GM18858 (cell line): ENCODE measurements at regions not wholly inside any gene's neighbourhood (a gene's known extent, or its start where the extent isn't known, plus 50 kb on each side); places are given as distances from the start of the nearest gene placed in this dataset.

Experiments used
- ATAC-seq: cut with Tn5 transposase; IDR thresholded peaks from one replicate; pipeline ENCODE4 v1.9.1; 2021; ENCODE audit not compliant: unreplicated experiment

DNA sequence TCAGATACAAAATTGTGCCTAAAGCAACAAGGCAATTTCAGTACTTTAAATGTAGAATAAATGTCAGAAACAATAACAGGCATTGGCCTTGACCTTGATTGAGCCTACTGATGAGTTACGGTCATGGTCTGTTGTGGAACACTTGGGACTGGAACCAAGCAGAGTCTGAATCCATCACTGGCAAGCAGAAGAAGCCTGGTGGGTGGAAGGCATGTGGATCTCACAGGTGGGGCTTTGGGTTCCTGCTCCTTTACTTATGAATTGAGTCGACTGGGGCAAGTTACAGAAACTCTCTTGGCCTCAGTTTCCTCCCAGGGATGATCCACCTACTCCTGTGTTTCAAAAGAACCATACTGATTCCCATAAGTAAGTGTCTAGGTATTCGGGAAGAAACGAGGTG, 102.3 kb downstream of the KCNF1 start:
- ATAC-seq = no peak

DNA sequence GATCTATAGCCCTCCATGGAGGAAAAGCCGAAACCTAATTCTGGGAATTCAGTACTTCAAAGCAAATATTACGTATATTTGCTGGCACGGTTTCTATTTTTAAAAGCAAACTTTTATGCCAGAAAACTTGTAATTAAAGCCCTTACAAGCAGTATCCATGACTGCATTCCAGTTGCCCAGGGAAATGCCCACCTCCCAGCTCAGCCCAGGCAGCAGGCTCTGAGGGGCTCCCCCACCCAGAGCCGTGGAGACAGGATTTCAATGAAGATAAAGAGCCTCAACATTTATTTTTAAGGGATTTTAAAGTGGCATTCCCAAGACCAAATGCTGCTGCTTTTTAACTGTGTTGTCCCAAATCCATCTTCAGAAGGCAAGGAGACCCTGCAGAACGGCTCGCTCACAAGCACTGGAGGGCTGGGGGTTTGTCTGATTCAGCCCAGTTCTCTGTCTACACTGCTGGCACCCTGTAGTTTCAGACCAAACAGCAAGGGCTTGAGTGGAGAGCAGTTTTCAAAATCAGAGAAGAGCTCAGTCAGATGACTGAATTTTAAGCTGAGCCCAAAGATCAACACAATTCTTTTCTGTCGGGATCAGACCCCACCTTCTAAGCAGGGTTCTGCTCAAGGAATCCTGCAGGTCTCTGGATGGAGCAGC, 105.1 kb downstream of the KCNF1 start:
- no peak for ATAC-seq

DNA sequence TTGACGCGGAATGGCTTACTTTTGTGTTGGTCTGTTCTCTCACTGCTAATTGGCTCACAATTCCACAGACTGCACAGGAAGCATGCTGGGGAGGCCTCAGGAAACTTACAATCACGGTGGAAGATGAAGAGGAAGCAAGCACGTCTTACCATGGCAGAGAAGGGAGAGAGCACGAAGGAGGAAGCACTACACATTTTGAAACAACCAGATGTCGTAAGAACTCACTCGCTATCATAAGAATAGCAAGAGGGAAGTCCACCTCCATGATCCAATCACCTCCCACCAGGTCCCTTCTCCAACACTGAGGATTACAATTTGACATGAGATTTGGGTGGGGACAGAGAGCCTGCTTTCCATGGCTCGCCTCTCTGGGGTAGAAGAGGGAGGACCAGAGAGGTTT, 106.2 kb downstream of the KCNF1 start:
- ATAC-seq = no peak

DNA sequence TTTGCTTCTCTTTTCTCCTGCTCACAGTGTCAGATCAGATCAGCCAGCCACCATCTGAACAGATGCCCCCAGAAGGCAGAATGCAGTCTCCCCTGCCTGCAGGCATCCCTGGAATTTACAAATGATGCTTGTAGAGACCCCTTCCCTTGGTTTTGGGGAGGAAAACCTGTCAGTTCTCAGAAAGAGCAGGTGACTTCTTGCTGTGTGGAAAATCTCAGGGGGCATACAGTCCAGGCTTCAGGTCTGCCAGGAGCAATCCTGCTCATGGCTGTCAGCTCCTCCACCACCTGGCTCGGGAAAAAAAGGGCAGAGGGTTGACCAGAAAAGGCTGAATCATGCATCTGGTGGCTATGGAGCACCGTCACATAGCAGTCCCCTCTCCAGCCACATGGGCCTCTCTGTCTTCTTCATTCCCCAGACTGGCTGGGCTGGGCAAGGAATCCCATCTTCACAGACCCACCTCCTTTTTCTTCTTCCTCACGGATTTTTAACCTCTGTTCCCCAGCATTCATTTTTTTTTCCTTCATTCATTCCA, 107.0 kb downstream of the KCNF1 start:
- ATAC-seq = no peak

DNA sequence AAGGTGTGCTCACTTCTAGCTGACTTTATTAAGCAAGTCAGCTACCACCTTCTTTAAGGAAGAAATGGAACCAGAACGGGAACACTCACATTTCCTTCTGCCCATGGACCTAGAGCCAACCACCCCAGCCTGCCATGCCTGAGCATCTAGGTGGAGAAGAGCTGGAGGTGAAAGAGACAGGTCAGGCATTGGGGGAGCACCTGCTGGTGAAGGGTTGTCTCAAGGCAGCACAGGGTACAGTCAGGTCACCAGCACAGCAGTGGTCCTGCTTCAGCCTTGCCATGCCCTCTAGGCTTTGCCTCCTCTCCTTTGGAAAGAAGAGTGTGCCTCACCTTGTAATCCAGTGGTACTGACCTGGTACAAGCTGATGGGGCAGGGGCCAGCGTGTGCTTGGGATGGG, 107.9 kb downstream of the KCNF1 start:
- no peak for ATAC-seq

- no peak for ATAC-seq
These were observed 110.3 kb downstream of the KCNF1 start for GRCh38 chr2:11022064-11022463.

DNA sequence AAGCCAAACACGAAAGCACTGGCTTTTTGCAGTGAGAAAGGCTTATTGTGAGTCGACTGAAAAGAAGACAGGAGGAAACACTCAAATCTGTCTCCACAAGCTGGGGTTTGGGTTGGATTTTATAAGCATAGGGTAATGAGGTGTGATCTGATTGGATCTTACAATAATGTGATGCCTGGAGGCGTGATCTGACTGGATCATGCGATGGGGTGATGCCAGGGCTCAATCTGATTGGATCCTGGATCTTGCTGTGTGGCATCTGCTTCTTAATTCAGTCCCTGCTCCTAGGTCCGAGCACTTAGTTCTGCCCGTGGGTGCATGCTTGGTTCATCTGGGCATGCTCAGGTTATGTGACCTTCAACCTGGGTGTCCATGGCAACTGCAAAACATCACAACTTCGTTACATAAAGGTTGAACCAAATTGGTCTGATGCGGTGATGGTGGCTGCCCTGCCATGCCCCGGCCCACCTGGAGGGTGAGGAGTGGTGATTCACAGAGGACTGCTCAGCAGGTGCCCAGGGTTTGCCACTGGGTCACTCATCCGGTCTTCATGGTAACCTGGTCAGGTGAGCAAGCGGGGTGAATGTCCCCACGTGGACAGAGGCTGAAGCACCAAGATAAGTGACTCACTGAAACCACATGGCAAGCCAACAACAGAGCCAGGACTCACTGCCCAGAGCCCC, 111.0 kb downstream of the KCNF1 start:
- no peak for ATAC-seq

GRCh38 chr2:11023326-11024258, 111.9 kb downstream of the KCNF1 start:
- ATAC-seq = no peak

GRCh38 chr2:11024259-11024645, 112.5 kb downstream of the KCNF1 start:
- ATAC-seq = no peak

DNA sequence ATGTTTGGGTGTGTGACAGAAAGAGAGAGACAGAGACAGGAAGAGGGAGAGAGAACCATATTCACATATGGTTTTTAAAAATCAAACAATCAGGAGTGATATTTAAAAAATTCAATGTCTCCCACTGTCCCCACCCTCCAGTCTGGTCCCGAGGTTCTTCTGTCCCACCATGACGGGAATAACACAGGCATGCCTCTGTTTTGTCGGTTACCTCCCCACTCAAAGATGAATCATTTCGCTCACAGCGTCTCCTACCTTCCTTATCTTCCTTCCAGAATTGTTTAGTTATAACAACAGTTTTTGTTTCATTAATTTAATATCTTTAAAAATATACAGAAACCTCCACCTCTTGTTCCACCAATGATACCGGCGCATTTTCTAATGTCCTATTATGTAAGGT, 113.0 kb downstream of the KCNF1 start:
- no peak for ATAC-seq

DNA sequence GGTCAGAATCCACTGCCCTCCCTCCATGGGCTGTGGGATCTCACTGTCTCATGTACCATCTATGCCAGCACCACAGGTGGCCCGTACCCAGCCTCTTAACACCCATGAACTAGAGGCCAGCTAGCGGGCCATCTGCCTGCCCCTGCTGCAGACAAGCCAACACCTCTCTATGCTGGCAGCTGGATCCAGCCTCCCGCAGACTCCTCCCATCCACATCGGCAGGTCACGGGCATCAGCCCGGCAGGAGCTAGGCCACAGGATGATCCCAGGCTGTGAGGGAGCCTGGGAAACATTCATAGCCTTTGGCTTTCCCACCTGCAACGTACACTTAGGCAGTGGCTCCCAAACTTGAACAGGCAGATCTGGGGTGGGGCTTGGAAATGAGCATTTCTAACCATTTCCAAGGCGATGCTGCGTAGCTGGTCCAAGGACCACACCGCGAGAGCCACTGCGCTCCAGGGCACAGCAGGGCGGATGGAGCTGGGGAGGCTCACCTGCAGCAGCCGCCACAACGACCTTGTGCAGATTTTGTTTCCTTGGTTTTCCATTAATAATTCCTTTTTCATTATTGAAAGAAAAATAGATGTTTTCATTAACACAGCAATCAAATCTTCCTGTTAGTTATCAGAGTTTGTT, 114.7 kb downstream of the KCNF1 start:
- no peak for ATAC-seq

DNA sequence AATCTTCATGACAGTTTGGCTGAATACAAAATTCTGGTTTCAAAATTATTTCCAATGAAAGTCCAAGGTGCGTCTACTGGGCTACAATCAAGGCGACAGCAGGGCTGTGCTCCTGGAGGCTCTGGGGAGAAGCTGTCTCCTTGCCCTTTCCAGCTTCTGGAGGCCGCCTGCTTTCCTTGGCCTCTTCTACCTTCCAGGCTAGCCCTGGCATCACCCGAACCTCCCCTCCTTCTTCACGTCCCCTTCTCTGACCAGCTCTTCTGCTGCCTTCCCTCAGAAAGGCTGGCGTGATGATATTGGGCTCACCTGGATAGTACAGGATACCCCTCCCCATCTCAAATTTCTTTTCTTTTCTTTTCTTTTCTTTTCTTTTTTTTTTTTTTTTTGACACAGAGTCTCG, 115.5 kb downstream of the KCNF1 start:
- no peak for ATAC-seq

- no peak for ATAC-seq
These were observed 116.7 kb downstream of the KCNF1 start for GRCh38 chr2:11028407-11028916.

GRCh38 chr2:11029136-11029535, 117.4 kb downstream of the KCNF1 start:
- no peak for ATAC-seq

GRCh38 chr2:11030036-11030435, 118.3 kb downstream of the KCNF1 start:
- ATAC-seq = no peak

DNA sequence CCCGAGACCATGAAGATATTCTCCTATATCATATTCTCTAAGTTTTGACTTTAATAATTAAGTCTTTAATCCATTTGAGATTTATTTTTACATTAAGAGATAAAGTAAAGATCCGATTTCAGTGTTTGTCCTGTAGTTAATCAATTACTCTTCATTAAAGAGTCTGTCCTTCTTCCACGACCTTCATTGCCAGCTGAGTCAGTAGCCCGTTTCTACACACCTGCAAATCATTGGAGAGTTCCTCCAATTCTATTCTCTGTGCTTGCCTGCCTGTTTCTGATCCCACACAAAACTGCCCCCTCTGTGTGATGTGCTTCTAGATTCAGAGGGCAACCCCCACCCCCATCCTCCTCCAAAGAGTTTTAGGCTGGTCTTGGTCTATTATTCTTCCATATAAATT, 119.2 kb downstream of the KCNF1 start:
- ATAC-seq = no peak

DNA sequence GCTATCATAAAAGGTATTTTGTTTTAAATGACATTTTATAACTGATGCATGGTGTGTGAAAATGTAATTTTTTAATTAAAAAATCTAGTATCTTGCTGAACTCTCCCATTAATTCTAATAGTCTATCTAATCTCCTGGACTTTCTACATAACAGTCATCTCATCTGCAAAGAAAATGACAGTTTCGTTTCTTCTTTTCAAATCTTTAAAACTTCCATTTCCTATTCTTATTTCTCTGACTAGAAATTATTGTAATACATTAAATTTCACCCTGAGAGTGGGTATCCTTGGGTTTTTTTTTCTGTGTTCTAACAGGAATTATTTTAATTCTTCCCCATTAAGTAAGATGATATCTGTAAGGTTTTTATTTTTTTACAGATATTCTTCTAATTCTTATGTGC, 120.1 kb downstream of the KCNF1 start:
- ATAC-seq = no peak

GRCh38 chr2:11032396-11032795, 120.7 kb downstream of the KCNF1 start:
- no peak for ATAC-seq

- no peak for ATAC-seq
These were observed 121.4 kb downstream of the KCNF1 start for GRCh38 chr2:11033114-11033513.

DNA sequence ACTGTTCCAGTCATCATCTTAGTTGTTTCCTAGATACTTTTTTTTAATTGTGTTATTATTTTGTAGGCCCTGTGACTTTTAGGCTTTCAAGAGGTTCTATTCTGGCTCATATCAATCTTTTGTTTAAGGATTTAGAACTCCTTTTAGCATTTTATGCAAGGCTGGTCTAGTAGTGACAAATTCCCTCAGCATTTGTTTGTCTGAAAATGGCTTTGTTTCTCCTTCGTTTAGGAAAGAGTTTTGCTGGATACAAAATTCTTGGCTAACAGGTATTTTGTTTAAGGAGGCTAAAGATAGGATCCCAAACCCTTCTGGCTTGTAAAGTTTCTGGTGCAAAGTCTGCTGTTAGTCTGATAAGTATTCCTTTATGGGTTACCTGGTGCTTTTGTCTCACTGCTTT, 116.6 kb upstream of the SLC66A3 start:
- no peak for ATAC-seq

DNA sequence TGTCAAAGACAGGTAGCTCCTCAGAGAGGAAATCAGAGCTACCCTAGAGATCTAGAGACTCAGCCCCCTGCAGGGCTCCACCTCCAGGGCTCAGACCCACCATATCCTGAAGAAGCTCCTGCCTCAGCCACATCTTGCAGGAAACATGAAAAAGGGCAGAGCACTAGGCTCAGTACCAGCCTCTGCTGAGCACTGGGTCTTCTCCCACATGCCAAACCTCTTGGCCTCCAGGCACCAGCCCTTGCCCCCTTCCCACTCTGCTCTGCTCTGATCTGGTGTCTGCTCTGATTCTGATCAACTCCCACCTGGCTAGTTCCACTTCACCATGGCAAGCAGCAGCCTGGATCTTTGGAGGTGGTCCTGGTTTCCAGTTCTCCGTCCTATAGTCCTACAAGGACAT, 114.3 kb upstream of the SLC66A3 start:
- no peak for ATAC-seq
